ENCODE measurements at regions not wholly inside any gene's neighbourhood (a gene's known extent, or its start where the extent isn't known, plus 50 kb on each side); places are given as distances from the start of the nearest gene placed in this dataset.

DNA sequence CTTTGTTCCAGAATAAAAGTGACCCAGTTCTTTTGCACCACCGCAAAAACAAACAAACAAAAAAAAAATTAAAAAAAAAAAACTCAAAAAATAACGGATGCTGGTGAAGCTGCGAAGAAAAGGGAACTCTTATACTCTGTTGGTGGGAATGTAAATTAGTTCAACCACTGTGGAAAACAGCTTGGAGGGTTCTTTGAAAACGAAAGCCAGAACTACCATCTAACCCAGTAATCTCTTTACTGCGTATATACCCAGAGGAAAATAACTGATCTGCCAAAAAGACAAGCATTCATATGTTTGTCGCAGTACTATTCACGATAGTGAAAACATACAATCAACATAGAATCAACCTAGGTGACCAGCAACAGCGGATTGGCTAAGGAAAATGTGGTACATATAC lies 298.9 kb upstream of the CBLB start:
- no peaks in the 10 kb centered on the region for H3K27me3 Mint-ChIP-seq
- H3K36me3 Mint-ChIP-seq (ENCODE audit: low read depth), result no peaks in the 10 kb centered on the region
- no peak for DNase-seq
- no peak overlapping the region for H3K27ac Mint-ChIP-seq
- ATAC-seq, result no peak
- H3K9me3 ChIP-seq (ENCODE audit: control insufficient read depth, low read length, poor library complexity, severe bottlenecking), result no peaks in the 10 kb centered on the region
- H3K4me1 Mint-ChIP-seq, result peaks cover 13% of the 10 kb centered on the region
- H3K4me3 Mint-ChIP-seq, result no peak overlapping the region

GRCh38 chr3:106168962-106169750 lies 300.3 kb upstream of the CBLB start:
- Mint-ChIP-seq H3K27ac (no peak overlapping the region), H3K4me3 (no peak overlapping the region), H3K4me1 (peaks cover 13% of the 10 kb centered on the region), H3K36me3 (ENCODE audit: low read depth) (no peaks in the 10 kb centered on the region), H3K27me3 (no peaks in the 10 kb centered on the region)
- ATAC-seq, result no peak
- no peak for DNase-seq
- no peaks in the 10 kb centered on the region for H3K9me3 ChIP-seq (ENCODE audit: control insufficient read depth, low read length, poor library complexity, severe bottlenecking)

GRCh38 chr3:106170636-106171035 lies 301.8 kb upstream of the CBLB start:
- Mint-ChIP-seq H3K4me1 (peaks cover 13% of the 10 kb centered on the region), H3K4me3 (no peak overlapping the region), H3K27me3 (no peaks in the 10 kb centered on the region)

DNA sequence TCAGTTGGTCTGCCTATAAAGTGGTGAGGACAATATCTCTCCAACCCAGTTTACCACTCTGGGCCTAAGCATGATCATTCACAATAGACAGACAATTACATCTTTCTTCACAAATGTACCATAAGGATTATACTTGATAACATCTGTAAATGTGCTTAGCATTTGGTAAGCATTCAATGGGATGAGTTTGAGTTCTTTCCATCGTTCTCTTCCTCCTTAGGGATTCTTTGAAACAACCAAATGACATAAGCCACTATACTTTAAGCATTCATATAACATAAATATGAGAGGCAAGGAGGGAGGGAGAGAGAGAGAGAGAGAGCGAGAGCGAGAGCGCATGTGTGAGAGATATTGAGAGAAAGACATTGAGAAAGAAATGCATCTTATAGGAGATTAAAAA lies 303.3 kb upstream of the CBLB start:
- no peaks in the 10 kb centered on the region for H3K36me3 Mint-ChIP-seq (ENCODE audit: low read depth)
- DNase-seq (no peak), ATAC-seq (no peak)
- H3K27ac Mint-ChIP-seq, result peak overlapping the region; percentile 12
- H3K27me3 Mint-ChIP-seq, result no peaks in the 10 kb centered on the region
- H3K4me1 Mint-ChIP-seq, result peaks cover 26% of the 10 kb centered on the region
- H3K9me3 ChIP-seq (ENCODE audit: control insufficient read depth, low read length, poor library complexity, severe bottlenecking), result no peaks in the 10 kb centered on the region
- peak overlapping the region; percentile 19 for H3K4me3 Mint-ChIP-seq

More at GRCh38 chr3:106170636-106171035, 301.8 kb upstream of the CBLB start:
- ATAC-seq, result no peak
- H3K9me3 ChIP-seq (ENCODE audit: control insufficient read depth, low read length, poor library complexity, severe bottlenecking), result no peaks in the 10 kb centered on the region
- DNase-seq, result no peak
- no peaks in the 10 kb centered on the region for H3K36me3 Mint-ChIP-seq (ENCODE audit: low read depth)
- no peak overlapping the region for H3K27ac Mint-ChIP-seq

- Mint-ChIP-seq H3K4me1 (peaks cover 29% of the 10 kb centered on the region), H3K27ac (no peak overlapping the region), H3K27me3 (no peaks in the 10 kb centered on the region), H3K4me3 (no peak overlapping the region), H3K36me3 (ENCODE audit: low read depth) (no peaks in the 10 kb centered on the region)
- DNase-seq (no peak), ATAC-seq (no peak)
- H3K9me3 ChIP-seq (ENCODE audit: control insufficient read depth, low read length, poor library complexity, severe bottlenecking), result no peaks in the 10 kb centered on the region
Observed at GRCh38 chr3:106172780-106173179, 304.0 kb upstream of the CBLB start.

DNA sequence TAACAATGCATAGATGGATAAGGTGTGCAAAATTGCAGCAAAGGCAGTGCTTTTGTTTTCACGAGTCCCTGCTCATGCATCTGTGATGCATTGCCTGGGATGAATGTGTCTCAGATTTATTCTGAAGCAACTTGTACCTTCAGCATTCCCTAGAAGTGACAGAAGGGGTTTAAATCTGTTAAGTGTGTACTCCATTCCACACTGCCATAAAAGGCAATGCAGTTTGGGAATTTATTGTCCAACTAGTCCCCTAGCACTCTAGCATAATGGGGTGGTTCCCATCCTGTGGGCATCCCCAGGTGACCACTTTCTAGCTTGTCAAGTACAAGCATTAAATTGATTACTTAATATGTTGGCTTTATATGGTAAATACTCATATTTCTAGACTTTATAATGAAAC lies 306.5 kb upstream of the CBLB start:
- H3K27me3 Mint-ChIP-seq, result no peaks in the 10 kb centered on the region
- no peak overlapping the region for H3K27ac Mint-ChIP-seq
- H3K4me1 Mint-ChIP-seq, result peaks cover 36% of the 10 kb centered on the region
- peaks cover 3% of the 10 kb centered on the region for H3K36me3 Mint-ChIP-seq (ENCODE audit: low read depth)
- H3K9me3 ChIP-seq (ENCODE audit: control insufficient read depth, low read length, poor library complexity, severe bottlenecking), result no peaks in the 10 kb centered on the region
- no peak overlapping the region for H3K4me3 Mint-ChIP-seq
- ATAC-seq (no peak), DNase-seq (no peak)

- peak overlapping the region; percentile 92 for H3K27ac Mint-ChIP-seq
- peak overlapping the region; percentile 82 for H3K4me3 Mint-ChIP-seq
- DNase-seq (no peak), ATAC-seq (peak; percentile 88)
- H3K9me3 ChIP-seq (ENCODE audit: control insufficient read depth, low read length, poor library complexity, severe bottlenecking), result no peaks in the 10 kb centered on the region
- peaks cover 3% of the 10 kb centered on the region for H3K36me3 Mint-ChIP-seq (ENCODE audit: low read depth)
- H3K4me1 Mint-ChIP-seq, result peaks cover 31% of the 10 kb centered on the region
- H3K27me3 Mint-ChIP-seq, result no peaks in the 10 kb centered on the region
Observed at GRCh38 chr3:106176734-106177133, 307.9 kb upstream of the CBLB start.

DNA sequence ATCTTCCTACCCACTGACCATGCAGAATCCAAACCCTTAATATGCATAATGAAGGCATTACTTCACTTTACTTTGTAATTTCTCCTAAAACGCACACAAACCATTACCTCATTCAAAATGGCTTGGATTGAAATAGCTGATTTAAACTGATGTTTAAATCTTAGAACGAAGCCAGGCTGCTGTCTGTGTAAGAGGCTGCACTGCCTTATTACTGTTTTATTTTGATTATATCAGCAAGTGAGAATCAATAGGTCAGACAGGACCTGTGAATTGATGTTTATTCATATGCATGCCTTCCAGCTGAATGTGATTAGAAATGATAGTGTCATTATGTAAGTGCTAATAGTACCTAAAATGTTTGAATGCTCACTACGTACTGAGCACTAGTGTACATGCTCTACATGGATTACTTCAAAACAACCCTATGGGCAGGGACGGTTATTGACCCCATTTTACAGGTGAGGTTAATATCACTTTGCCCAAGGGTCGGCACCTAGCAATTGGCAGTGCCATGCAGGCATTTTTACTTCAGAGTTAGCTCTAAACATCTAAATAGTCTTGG lies 314.2 kb upstream of the CBLB start:
- no peaks in the 10 kb centered on the region for H3K27me3 Mint-ChIP-seq
- H3K4me3 Mint-ChIP-seq, result no peak overlapping the region
- H3K27ac Mint-ChIP-seq, result no peak overlapping the region
- H3K36me3 Mint-ChIP-seq (ENCODE audit: low read depth), result peaks cover 3% of the 10 kb centered on the region
- DNase-seq, result no peak
- H3K9me3 ChIP-seq (ENCODE audit: control insufficient read depth, low read length, poor library complexity, severe bottlenecking), result no peaks in the 10 kb centered on the region
- H3K4me1 Mint-ChIP-seq, result peaks cover 19% of the 10 kb centered on the region
- ATAC-seq, result no peak

- Mint-ChIP-seq H3K27me3 (no peaks in the 10 kb centered on the region), H3K4me3 (no peak overlapping the region), H3K27ac (peak overlapping the region; percentile 45), H3K4me1 (peaks cover 14% of the 10 kb centered on the region), H3K36me3 (ENCODE audit: low read depth) (no peaks in the 10 kb centered on the region)
- ATAC-seq (no peak), DNase-seq (no peak)
- no peaks in the 10 kb centered on the region for H3K9me3 ChIP-seq (ENCODE audit: control insufficient read depth, low read length, poor library complexity, severe bottlenecking)
Observed at GRCh38 chr3:106183762-106184391, 315.1 kb upstream of the CBLB start.

- H3K9me3 ChIP-seq (ENCODE audit: control insufficient read depth, low read length, poor library complexity, severe bottlenecking), result no peaks in the 10 kb centered on the region
- Mint-ChIP-seq H3K27me3 (no peaks in the 10 kb centered on the region), H3K4me1 (peaks cover 13% of the 10 kb centered on the region), H3K4me3 (peak overlapping the region; percentile 43), H3K36me3 (ENCODE audit: low read depth) (no peaks in the 10 kb centered on the region), H3K27ac (peak overlapping the region; percentile 45)
- DNase-seq (no peak), ATAC-seq (peak; percentile 87)
Observed at GRCh38 chr3:106184540-106185457, 316.0 kb upstream of the CBLB start.

- no peak for DNase-seq
- Mint-ChIP-seq H3K27me3 (no peaks in the 10 kb centered on the region), H3K36me3 (ENCODE audit: low read depth) (no peaks in the 10 kb centered on the region), H3K27ac (no peak overlapping the region), H3K4me3 (no peak overlapping the region), H3K4me1 (peaks cover 13% of the 10 kb centered on the region)
- no peak for ATAC-seq
- H3K9me3 ChIP-seq (ENCODE audit: control insufficient read depth, low read length, poor library complexity, severe bottlenecking), result no peaks in the 10 kb centered on the region
Observed at GRCh38 chr3:106185949-106186348, 317.1 kb upstream of the CBLB start.

- Mint-ChIP-seq H3K27me3 (no peaks in the 10 kb centered on the region), H3K4me3 (no peak overlapping the region), H3K36me3 (ENCODE audit: low read depth) (no peaks in the 10 kb centered on the region), H3K27ac (no peak overlapping the region), H3K4me1 (peaks cover 5% of the 10 kb centered on the region)
- DNase-seq (no peak), ATAC-seq (no peak)
- H3K9me3 ChIP-seq (ENCODE audit: control insufficient read depth, low read length, poor library complexity, severe bottlenecking), result no peaks in the 10 kb centered on the region
Observed at GRCh38 chr3:106190296-106190695, 321.5 kb upstream of the CBLB start.

GRCh38 chr3:106191211-106191610 lies 322.4 kb upstream of the CBLB start:
- peaks cover 2% of the 10 kb centered on the region for H3K4me1 Mint-ChIP-seq
- H3K9me3 ChIP-seq (ENCODE audit: control insufficient read depth, low read length, poor library complexity, severe bottlenecking), result no peaks in the 10 kb centered on the region
- no peak for DNase-seq
- H3K4me3 Mint-ChIP-seq, result no peak overlapping the region
- no peak overlapping the region for H3K27ac Mint-ChIP-seq
- no peaks in the 10 kb centered on the region for H3K27me3 Mint-ChIP-seq
- ATAC-seq, result no peak
- H3K36me3 Mint-ChIP-seq (ENCODE audit: low read depth), result peaks cover 2% of the 10 kb centered on the region
